Umbilical cord (tissue), 1 donor: ENCODE measurements at regions not wholly inside any gene's neighbourhood (a gene's known extent, or its start where the extent isn't known, plus 50 kb on each side); places are given as distances from the start of the nearest gene placed in this dataset.
"Not testable (repeated sequence)": the region's sequence is repeated elsewhere in the genome, so short reads cannot be mapped to it uniquely, and the experiment has no call there.

Experiments
- DNase-seq: peaks from one replicate; pipeline ENCODE4 v3.0.0-alpha.2; 2015; ENCODE audit warnings: low spot score

GRCh38 chr6:15905488-15906419, 223.1 kb upstream of the MYLIP start:
- DNase-seq: no peak

GRCh38 chr6:15904651-15905376, 224.1 kb upstream of the MYLIP start:
- no peak for DNase-seq

- DNase-seq: peak; percentile 40
Measured at GRCh38 chr6:15901141-15902115, 227.5 kb upstream of the MYLIP start.

GRCh38 chr6:15898693-15899092, 230.2 kb upstream of the MYLIP start:
- DNase-seq: no peak

GRCh38 chr6:15897063-15897876, 231.6 kb upstream of the MYLIP start:
- DNase-seq: peak; percentile 87

GRCh38 chr6:15894973-15895725, 232.3 kb upstream of the DTNBP1 start:
- no peak for DNase-seq

GRCh38 chr6:15893556-15894253, 230.9 kb upstream of the DTNBP1 start:
- DNase-seq: no peak

GRCh38 chr6:15892369-15892768, 229.5 kb upstream of the DTNBP1 start:
- DNase-seq: no peak

GRCh38 chr6:15888798-15889772, 226.3 kb upstream of the DTNBP1 start:
- peak; percentile 47 for DNase-seq

GRCh38 chr6:15887491-15888461, 224.9 kb upstream of the DTNBP1 start:
- peak; percentile 79 for DNase-seq

- no peak for DNase-seq
Measured at GRCh38 chr6:15885624-15886023, 222.8 kb upstream of the DTNBP1 start.

- not testable (repeated sequence) for DNase-seq
Measured at GRCh38 chr6:15883593-15883992, 220.8 kb upstream of the DTNBP1 start.

GRCh38 chr6:15882915-15883314, 220.1 kb upstream of the DTNBP1 start:
- DNase-seq: no peak

GRCh38 chr6:15882345-15882744, 219.5 kb upstream of the DTNBP1 start:
- no peak for DNase-seq

GRCh38 chr6:15881150-15881549, 218.3 kb upstream of the DTNBP1 start:
- DNase-seq: no peak

- no peak for DNase-seq
Measured at GRCh38 chr6:15880262-15880973, 217.6 kb upstream of the DTNBP1 start.
